ENCODE measurements at regions not wholly inside any gene's neighbourhood (a gene's known extent, or its start where the extent isn't known, plus 50 kb on each side); places are given as distances from the start of the nearest gene placed in this dataset.
"Not testable (repeated sequence)": the region's sequence is repeated elsewhere in the genome, so short reads cannot be mapped to it uniquely, and the experiment has no call there.

DNA sequence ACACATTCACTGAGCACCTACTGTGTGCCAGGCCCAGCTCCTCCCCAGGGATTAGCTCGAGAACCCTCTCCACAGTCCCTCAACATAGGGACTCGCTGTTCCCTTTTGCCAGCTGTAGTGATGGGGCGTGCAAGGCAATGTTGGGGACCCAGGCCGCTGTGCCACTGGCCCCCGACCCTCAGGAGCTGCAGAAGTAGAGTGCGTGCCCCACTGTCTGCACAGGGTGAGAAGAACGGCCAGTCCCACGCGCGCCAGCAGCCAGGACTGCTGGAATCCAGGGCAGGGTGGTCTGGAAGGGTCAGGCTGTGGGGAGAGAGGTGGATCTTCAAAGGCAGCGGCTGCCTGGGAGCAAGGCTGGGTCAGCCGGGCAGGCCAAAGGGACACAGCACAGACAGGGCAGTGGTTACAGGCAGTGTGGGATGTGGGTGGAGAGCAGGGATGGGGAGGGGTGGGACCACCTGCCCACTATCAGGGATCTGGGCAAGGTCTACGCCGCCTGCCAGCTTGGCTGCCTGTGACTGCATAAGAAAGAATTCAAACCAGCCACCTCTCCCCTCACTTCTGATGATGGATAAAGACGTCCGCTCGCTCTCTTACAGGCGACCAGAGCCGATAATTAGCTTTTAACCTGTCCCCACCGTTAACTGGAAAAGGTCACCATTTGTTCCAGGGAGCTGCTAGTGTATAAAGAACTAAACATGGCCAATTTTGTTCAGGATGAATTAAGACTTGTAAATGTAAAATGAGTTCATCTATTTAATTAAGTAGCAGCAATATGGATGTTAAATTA lies 86.7 kb upstream of the GSE1 start:
- DNase-seq (ENCODE audit: low read depth in 3 of 3) = no peak

- DNase-seq (ENCODE audit: low read depth in 3 of 3) = no peak
Observed at GRCh38 chr16:85527042-85527766, 85.9 kb upstream of the GSE1 start.

GRCh38 chr16:85527767-85528297 lies 85.3 kb upstream of the GSE1 start:
- no peak for DNase-seq (ENCODE audit: low read depth in 3 of 3)

- DNase-seq (ENCODE audit: low read depth in 3 of 3) = no peak
Observed at GRCh38 chr16:85528528-85529387, 84.4 kb upstream of the GSE1 start.

DNA sequence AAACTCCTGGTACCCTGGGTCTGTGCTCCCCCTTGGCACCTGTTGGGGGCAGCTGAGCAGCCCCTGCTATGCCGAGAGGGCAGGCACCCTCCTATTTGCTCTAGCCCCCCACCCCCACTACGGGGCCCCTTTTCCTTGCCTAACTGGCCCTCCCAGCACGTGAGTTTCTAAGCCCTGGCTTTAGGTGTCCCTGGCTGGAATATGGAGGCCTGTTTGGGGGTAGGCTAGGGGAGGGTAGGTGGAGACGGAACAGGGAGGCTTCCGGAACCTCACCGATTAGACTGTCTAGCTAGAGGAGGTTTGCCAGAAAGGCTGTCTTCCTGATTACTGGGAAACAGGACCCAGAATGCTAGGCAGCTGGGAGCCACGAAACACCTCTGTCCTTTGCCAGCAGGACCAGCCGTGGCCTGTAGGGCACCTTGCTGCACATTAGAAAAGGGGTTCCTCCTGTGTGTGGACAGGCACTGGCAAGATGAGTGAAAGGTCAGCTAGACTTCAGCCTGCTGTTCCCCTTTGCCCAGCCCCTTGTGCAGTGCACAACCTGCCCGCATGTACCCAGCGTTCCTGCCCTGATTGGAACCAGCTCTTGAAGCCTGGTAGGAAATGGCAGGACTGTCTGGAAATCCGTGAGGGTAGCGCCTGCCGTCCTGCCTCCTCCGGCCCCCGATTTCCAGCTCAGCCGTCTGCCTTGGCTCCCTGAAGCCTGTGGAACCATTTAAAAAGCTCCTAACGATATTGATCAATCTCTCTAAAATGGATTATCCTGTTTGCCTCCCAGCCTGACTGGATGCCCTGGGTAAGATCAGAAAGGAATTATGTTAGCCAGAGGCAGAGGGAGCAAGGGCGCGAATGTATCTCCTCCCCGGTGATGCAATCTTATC lies 83.4 kb upstream of the GSE1 start:
- no peak for DNase-seq (ENCODE audit: low read depth in 3 of 3)

GRCh38 chr16:85530370-85530739 lies 82.8 kb upstream of the GSE1 start:
- no peak for DNase-seq (ENCODE audit: low read depth in 3 of 3)

GRCh38 chr16:85531516-85531915 lies 81.6 kb upstream of the GSE1 start:
- DNase-seq (ENCODE audit: low read depth in 3 of 3) = no peak

- DNase-seq (ENCODE audit: low read depth in 3 of 3) = no peak
Observed at GRCh38 chr16:85532147-85532546, 81.0 kb upstream of the GSE1 start.

DNA sequence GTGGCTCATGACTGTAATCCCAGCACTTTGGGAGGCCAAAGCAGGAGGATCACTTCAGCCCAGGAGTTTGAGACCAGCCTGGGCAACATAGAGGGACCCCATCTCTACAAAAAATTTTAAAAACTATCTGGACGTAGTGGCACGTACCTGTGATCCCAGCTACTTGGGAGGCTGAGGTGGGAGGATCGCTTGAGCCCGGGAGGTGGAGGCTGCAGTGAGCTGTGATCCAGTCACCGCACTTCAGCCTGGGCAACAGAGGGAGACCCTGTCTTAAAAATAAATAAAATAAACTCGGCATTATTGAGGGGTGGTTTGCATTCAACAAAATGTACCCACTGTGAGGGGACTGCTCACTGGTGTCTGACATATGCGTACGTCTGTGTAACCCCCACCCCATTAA lies 79.5 kb upstream of the GSE1 start:
- DNase-seq (ENCODE audit: low read depth in 3 of 3) = not testable (repeated sequence)

GRCh38 chr16:85534536-85535351 lies 78.4 kb upstream of the GSE1 start:
- no peak for DNase-seq (ENCODE audit: low read depth in 3 of 3)

GRCh38 chr16:85535352-85536072 lies 77.6 kb upstream of the GSE1 start:
- DNase-seq (ENCODE audit: low read depth in 3 of 3) = no peak

- no peak for DNase-seq (ENCODE audit: low read depth in 3 of 3)
Observed at GRCh38 chr16:85536073-85536410, 77.1 kb upstream of the GSE1 start.

GRCh38 chr16:85536411-85537330 lies 76.5 kb upstream of the GSE1 start:
- DNase-seq (ENCODE audit: low read depth in 3 of 3) = no peak

DNA sequence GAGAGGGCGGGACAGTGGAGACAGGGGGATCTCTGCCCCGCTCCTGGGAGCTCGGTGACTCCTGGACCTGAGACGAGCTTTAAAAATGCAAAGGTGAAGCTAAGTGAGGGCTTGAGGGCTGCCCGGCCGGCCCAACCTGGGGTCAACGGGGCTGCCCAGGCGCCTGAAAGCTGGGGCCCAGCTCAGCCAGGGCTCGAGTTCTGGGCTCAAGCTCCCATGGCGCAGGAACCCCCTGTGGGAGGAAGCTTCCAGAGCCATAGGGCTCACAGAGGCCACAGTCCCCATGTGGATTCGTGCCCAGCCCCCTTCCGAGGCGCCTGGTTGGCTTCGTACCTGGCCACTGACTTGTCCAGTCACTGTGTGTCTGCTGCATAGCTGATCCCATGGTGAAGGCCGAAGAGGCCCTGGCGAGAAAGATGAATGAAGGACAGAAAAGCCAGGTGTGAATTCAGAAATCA lies 75.8 kb upstream of the GSE1 start:
- no peak for DNase-seq (ENCODE audit: low read depth in 3 of 3)

DNA sequence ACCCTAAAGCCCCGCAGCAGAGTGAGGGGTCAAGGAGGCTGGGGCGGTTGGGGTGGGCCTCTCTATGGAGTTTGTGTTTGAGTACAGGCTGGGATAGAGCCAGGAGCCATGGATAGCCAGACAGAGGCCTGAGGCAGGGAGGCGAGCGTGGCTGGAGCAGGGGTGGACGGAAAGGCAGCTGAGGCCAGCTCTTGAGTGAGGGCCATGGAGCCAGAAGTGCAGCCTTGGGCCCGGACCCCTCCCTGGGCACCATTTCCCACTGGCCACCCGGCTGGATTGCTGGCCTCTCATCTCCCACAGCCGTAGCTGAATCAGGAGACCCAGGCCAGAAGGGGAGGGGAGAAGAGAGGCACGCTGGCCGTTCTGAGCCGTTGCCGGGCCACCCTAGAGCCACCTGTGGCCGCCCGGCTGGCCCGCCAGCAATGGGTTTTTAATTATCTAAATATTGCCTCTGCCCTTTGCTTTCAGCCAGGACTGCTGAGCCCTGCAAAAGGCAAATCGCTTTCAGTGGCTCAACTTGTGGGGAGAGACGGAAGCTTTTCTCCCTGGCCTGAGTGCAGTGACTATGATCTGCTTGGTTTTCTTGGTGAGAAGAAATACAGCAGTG lies 75.2 kb upstream of the GSE1 start:
- no peak for DNase-seq (ENCODE audit: low read depth in 3 of 3)

DNA sequence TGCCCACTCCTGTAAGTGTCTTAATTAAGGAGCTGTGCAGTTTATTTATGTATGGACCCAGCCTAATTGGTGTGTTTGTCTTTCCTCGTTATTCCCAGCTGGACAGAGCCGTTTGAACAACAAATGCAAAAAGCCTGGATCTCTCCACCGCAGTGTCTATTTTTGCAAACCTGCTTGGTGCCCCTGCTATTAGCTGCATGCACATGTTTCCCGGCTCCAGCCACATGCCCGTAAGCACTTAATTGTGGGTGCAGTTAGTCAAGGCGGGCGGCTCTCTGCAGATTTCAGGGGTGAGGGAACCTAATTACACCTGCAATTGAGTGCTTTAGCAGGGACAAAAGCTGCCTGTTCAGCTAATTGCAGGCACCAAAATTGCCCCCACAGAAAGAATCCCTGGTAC lies 74.0 kb upstream of the GSE1 start:
- DNase-seq (ENCODE audit: low read depth in 3 of 3) = no peak

GRCh38 chr16:85539629-85540291 lies 73.4 kb upstream of the GSE1 start:
- DNase-seq (ENCODE audit: low read depth in 3 of 3) = no peak

DNA sequence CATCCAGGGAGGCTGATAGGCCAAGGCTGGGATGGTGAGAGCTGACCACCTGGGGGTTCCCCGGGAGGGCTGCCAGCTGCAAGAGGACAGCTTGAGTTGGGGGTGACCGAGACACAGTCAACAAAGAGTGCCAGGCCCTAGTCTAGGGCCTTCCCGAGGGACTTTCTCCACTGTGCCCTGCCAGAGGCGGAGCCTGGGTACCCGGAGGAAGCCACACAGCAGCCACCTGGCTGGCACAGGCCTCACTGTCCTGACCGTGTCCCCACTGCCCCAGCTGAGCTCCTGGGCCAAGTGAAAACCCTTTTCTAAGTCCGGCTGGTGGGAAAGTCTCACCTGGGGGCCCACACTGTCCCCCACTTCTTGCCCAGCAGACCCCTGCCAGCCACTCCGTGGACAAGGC lies 71.9 kb upstream of the GSE1 start:
- no peak for DNase-seq (ENCODE audit: low read depth in 3 of 3)

Data from stimulated activated CD4-positive, alpha-beta T cell treated with anti-CD3 and anti-CD28 coated beads, TNF-alpha, amount 100 ng/mL, for 4 hours (primary cell).